SK-N-SH treated with all-trans-retinoic acid at 6 μM for 48 hours (cell line): ENCODE measurements at regions not wholly inside any gene's neighbourhood (a gene's known extent, or its start where the extent isn't known, plus 50 kb on each side); places are given as distances from the start of the nearest gene placed in this dataset.

ENCODE experiments used
- ATAC-seq: fragments of 200-7000 bp; cut with Tn5 transposase; 3 replicates; pipeline ENCODE4 v1.9.1; 2020; ENCODE audit warnings: mild to moderate bottlenecking, moderate library complexity
- ARNTL ChIP-seq: fragments of 450-650 bp; formaldehyde crosslinking; IDR thresholded peaks from 2 replicates; pipeline ENCODE4 v1.5.0; 2020; ENCODE audit warnings: low read depth, mild to moderate bottlenecking, moderate library complexity, borderline replicate concordance
- BACH2 ChIP-seq: fragments of 250-450 bp; sonication (Bioruptor Pico); IDR thresholded peaks from 2 replicates; pipeline ENCODE4 v1.9.0; 2021; ENCODE audit warnings: mild to moderate bottlenecking, borderline replicate concordance
- GLIS3 ChIP-seq: fragments of 250-450 bp; sonication (Bioruptor Pico); IDR thresholded peaks from 2 replicates; pipeline ENCODE4 v1.5.0; 2020; ENCODE audit warnings: mild to moderate bottlenecking, moderate library complexity
- ISL1 ChIP-seq: fragments of 250-450 bp; sonication (Bioruptor Pico); IDR thresholded peaks from 2 replicates; pipeline ENCODE4 v2.1.2; 2022; ENCODE audit warnings: mild to moderate bottlenecking, moderate library complexity
- OSR1 ChIP-seq: fragments of 250-450 bp; sonication (Bioruptor Pico); IDR thresholded peaks from 2 replicates; pipeline ENCODE4 v1.8.0; 2022; ENCODE audit warnings: moderate library complexity, mild to moderate bottlenecking, inconsistent platforms
- PPARA ChIP-seq: fragments of 250-450 bp; sonication (Bioruptor Pico); IDR thresholded peaks from 2 replicates; pipeline ENCODE4 v1.5.0; 2020; ENCODE audit warnings: mild to moderate bottlenecking, borderline replicate concordance
- RARB ChIP-seq: fragments of 250-450 bp; sonication (Bioruptor Pico); IDR thresholded peaks from 2 replicates; pipeline ENCODE4 v1.8.0; 2021; ENCODE audit warnings: mild to moderate bottlenecking, moderate library complexity
- TCF4 ChIP-seq: fragments of 250-450 bp; sonication (Bioruptor Pico); IDR thresholded peaks from 2 replicates; pipeline ENCODE4 v1.8.0; 2021; ENCODE audit warnings: mild to moderate bottlenecking, moderate library complexity, borderline replicate concordance
- TOX ChIP-seq: fragments of 250-450 bp; sonication (Bioruptor Pico); IDR thresholded peaks from 2 replicates; pipeline ENCODE4 v1.8.0; 2021; ENCODE audit warnings: mild to moderate bottlenecking, moderate library complexity, borderline replicate concordance
- ZNF565 ChIP-seq: fragments of 450-650 bp; formaldehyde crosslinking; conservative IDR thresholded peaks from 2 replicates; pipeline ENCODE4 v1.5.0; 2020; ENCODE audit warnings: low read depth, mild to moderate bottlenecking, moderate library complexity
- ZNF70 ChIP-seq: fragments of 450-650 bp; formaldehyde crosslinking; IDR thresholded peaks from 2 replicates; pipeline ENCODE4 v1.5.0; 2020; ENCODE audit warnings: mild to moderate bottlenecking, moderate library complexity
- ZNF8 ChIP-seq: fragments of 450-650 bp; formaldehyde crosslinking; IDR thresholded peaks from 2 replicates; pipeline ENCODE4 v1.5.0; 2020; ENCODE audit warnings: mild to moderate bottlenecking, moderate library complexity
- TF ChIP-seq, protein P1 (sequence below): fragments of 250-450 bp; sonication (Bioruptor Pico); IDR thresholded peaks from 2 replicates; pipeline ENCODE4 v1.5.0; 2020; ENCODE audit warnings: mild to moderate bottlenecking, moderate library complexity
- TF ChIP-seq, protein P2 (sequence below): fragments of 250-450 bp; sonication (Bioruptor Pico); IDR thresholded peaks from 2 replicates; pipeline ENCODE4 v1.8.0; 2020; ENCODE audit warnings: mild to moderate bottlenecking, moderate library complexity, borderline replicate concordance
- TF ChIP-seq, protein P3 (sequence below): fragments of 250-450 bp; sonication (Bioruptor Pico); IDR thresholded peaks from 2 replicates; pipeline ENCODE4 v1.5.1; 2021; ENCODE audit warnings: mild to moderate bottlenecking, moderate library complexity
- TF ChIP-seq, protein P4 (sequence below): fragments of 250-450 bp; sonication (Bioruptor Pico); IDR thresholded peaks from 2 replicates; pipeline ENCODE4 v1.5.1; 2020; ENCODE audit warnings: low read depth, mild to moderate bottlenecking, moderate library complexity
- TF ChIP-seq, protein P5 (sequence below): fragments of 250-450 bp; sonication (Bioruptor Pico); IDR thresholded peaks from 2 replicates; pipeline ENCODE4 v1.8.0; 2021; ENCODE audit warnings: low read depth, mild to moderate bottlenecking, moderate library complexity, borderline replicate concordance

DNA sequence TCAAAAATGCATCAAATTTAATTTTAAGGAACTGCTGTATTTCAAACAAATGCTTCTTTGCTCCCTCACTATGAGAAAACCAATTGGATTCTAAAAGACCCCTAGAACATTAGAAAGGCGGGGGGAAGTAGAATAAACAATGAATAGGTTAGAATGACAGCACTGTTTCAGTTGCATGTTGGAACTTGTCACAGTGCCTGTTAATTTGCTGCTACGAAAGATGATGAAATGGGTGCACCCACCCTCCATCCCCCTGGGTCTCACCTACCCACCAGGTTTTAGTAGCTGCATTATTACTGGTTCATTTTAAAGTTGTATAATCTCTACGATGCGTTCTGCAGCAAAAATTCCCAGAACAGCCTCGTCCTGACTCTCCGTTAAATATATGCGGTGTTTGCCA is 193.0 kb upstream of the COPS8 start (continued):
- TF ChIP-seq TOX (CRISPR knock-in tag): no peak

DNA sequence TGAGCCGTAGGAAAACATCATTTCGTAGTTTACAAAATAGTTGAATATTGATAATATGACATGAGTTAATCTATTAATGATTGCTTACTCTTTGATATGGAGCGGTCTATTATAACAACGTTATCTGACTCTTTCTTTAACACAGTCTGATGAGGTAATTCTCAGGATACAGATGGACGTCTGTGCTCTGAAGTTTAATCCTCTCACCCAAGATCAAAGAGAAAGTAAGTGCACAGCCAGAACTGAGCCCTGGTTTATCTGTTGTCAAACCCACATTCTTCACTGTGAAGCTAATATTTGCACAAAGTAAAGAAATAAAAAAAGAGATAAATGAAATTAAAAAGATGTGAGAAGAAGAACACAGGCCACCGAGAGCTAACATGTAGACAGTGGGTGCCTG is 190.9 kb upstream of the COPS8 start:
- no peak for ATAC-seq
- TF ChIP-seq, protein P1, sequence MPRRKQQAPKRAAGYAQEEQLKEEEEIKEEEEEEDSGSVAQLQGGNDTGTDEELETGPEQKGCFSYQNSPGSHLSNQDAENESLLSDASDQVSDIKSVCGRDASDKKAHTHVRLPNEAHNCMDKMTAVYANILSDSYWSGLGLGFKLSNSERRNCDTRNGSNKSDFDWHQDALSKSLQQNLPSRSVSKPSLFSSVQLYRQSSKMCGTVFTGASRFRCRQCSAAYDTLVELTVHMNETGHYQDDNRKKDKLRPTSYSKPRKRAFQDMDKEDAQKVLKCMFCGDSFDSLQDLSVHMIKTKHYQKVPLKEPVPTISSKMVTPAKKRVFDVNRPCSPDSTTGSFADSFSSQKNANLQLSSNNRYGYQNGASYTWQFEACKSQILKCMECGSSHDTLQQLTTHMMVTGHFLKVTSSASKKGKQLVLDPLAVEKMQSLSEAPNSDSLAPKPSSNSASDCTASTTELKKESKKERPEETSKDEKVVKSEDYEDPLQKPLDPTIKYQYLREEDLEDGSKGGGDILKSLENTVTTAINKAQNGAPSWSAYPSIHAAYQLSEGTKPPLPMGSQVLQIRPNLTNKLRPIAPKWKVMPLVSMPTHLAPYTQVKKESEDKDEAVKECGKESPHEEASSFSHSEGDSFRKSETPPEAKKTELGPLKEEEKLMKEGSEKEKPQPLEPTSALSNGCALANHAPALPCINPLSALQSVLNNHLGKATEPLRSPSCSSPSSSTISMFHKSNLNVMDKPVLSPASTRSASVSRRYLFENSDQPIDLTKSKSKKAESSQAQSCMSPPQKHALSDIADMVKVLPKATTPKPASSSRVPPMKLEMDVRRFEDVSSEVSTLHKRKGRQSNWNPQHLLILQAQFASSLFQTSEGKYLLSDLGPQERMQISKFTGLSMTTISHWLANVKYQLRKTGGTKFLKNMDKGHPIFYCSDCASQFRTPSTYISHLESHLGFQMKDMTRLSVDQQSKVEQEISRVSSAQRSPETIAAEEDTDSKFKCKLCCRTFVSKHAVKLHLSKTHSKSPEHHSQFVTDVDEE (CRISPR knock-in tag): no peak
- TF ChIP-seq PPARA (CRISPR knock-in tag): no peak
- TF ChIP-seq GLIS3 (CRISPR knock-in tag): no peak
- TF ChIP-seq ISL1: no peak
- TF ChIP-seq, protein P2, sequence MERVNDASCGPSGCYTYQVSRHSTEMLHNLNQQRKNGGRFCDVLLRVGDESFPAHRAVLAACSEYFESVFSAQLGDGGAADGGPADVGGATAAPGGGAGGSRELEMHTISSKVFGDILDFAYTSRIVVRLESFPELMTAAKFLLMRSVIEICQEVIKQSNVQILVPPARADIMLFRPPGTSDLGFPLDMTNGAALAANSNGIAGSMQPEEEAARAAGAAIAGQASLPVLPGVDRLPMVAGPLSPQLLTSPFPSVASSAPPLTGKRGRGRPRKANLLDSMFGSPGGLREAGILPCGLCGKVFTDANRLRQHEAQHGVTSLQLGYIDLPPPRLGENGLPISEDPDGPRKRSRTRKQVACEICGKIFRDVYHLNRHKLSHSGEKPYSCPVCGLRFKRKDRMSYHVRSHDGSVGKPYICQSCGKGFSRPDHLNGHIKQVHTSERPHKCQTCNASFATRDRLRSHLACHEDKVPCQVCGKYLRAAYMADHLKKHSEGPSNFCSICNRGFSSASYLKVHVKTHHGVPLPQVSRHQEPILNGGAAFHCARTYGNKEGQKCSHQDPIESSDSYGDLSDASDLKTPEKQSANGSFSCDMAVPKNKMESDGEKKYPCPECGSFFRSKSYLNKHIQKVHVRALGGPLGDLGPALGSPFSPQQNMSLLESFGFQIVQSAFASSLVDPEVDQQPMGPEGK (CRISPR knock-in tag): no peak
- TF ChIP-seq ZNF70 (CRISPR knock-in tag): no peak
- no peak for TF ChIP-seq OSR1 (CRISPR knock-in tag)
- TF ChIP-seq BACH2 (CRISPR knock-in tag): no peak
- TF ChIP-seq, protein P3, sequence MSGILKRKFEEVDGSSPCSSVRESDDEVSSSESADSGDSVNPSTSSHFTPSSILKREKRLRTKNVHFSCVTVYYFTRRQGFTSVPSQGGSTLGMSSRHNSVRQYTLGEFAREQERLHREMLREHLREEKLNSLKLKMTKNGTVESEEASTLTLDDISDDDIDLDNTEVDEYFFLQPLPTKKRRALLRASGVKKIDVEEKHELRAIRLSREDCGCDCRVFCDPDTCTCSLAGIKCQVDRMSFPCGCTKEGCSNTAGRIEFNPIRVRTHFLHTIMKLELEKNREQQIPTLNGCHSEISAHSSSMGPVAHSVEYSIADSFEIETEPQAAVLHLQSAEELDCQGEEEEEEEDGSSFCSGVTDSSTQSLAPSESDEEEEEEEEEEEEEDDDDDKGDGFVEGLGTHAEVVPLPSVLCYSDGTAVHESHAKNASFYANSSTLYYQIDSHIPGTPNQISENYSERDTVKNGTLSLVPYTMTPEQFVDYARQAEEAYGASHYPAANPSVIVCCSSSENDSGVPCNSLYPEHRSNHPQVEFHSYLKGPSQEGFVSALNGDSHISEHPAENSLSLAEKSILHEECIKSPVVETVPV: no peak
- TF ChIP-seq TOX (CRISPR knock-in tag): no peak

DNA sequence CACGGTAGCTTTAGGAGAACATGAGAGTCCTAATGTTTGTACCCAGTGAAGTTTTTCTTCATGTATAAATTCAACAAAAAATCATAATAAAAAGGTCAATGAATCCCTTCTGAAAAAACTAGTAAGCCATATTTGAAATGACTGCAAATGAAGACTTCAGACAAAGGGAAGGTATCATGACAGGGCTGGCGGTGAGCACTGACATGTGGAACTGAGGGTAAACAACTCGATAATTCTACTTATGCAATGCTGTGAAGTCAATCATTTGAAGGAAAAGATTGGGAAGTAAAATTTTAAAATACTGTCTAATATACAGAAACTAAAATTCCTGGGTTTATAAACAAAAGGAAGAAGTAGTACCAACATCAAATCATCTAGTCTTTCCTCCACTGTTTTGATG is 190.2 kb upstream of the COPS8 start:
- ATAC-seq: no peak
- TF ChIP-seq, protein P2 (CRISPR knock-in tag): no peak
- TF ChIP-seq ZNF565 (no peak), BACH2 (CRISPR knock-in tag) (no peak), ARNTL (CRISPR knock-in tag) (no peak), RARB (CRISPR knock-in tag) (no peak), ZNF8 (no peak)
- TF ChIP-seq, protein P4, sequence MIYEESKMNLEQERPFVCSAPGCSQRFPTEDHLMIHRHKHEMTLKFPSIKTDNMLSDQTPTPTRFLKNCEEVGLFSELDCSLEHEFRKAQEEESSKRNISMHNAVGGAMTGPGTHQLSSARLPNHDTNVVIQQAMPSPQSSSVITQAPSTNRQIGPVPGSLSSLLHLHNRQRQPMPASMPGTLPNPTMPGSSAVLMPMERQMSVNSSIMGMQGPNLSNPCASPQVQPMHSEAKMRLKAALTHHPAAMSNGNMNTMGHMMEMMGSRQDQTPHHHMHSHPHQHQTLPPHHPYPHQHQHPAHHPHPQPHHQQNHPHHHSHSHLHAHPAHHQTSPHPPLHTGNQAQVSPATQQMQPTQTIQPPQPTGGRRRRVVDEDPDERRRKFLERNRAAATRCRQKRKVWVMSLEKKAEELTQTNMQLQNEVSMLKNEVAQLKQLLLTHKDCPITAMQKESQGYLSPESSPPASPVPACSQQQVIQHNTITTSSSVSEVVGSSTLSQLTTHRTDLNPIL: no peak

DNA sequence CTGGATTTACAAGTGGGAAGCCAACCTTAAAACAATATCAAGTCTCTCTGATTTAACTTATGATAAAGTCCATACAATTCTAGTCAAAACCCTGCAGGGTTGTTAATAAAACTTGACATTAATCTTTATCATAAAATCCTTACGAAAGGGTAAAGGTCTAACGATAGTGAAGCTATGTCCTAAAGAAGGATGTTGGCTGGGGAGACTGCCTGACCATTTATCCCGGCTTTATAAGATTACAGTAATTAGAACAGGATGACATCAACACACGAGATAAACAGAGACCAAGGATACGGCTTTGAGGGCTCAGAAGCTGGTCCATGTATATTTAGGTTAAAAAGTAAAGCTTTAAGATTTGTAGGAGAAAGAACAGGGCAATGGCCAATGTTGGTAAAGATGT is 189.0 kb upstream of the COPS8 start:
- ATAC-seq: no peak

More for the DNA sequence above, 189.0 kb upstream of the COPS8 start:
- TF ChIP-seq RARB (CRISPR knock-in tag) (no peak), TCF4 (peak; percentile 54; the same call in 1 of the 2 replicates), ISL1 (peak; percentile 69)
- TF ChIP-seq, protein P5, sequence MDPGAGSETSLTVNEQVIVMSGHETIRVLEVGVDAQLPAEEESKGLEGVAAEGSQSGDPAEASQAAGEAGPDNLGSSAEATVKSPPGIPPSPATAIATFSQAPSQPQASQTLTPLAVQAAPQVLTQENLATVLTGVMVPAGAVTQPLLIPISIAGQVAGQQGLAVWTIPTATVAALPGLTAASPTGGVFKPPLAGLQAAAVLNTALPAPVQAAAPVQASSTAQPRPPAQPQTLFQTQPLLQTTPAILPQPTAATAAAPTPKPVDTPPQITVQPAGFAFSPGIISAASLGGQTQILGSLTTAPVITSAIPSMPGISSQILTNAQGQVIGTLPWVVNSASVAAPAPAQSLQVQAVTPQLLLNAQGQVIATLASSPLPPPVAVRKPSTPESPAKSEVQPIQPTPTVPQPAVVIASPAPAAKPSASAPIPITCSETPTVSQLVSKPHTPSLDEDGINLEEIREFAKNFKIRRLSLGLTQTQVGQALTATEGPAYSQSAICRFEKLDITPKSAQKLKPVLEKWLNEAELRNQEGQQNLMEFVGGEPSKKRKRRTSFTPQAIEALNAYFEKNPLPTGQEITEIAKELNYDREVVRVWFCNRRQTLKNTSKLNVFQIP (CRISPR knock-in tag): no peak
